Prostate gland (tissue), 2 donors: ENCODE measurements at regions not wholly inside any gene's neighbourhood (a gene's known extent, or its start where the extent isn't known, plus 50 kb on each side); places are given as distances from the start of the nearest gene placed in this dataset.

ENCODE experiments used
- CTCF ChIP-seq, 4 experiments: fragments of 200-600 bp in 2 of 4; fragments of 450-650 bp in 2 of 4; sonication (generic) in 2 of 4; IDR thresholded peaks; 1 replicate in 3 of 4; 2 replicates in 1 of 4; pipeline ENCODE4 v1.5.1; 2016 to 2019; ENCODE audit warnings: antibody characterized with exemption in 4 of 4, mild to moderate bottlenecking in 2 of 4, moderate library complexity in 2 of 4
- POLR2A ChIP-seq: fragments of 450-650 bp; IDR thresholded peaks from one replicate; pipeline ENCODE4 v1.6.1; 2016; ENCODE audit warnings: antibody characterized with exemption, mild to moderate bottlenecking

- no peak for TF ChIP-seq POLR2A
- no peak for TF ChIP-seq CTCF (IDR thresholded peaks at IDR 0.05)
These were observed 439.0 kb downstream of the HS3ST3B1 start for GRCh38 chr17:14739656-14740431.
